ENCODE measurements at regions not wholly inside any gene's neighbourhood (a gene's known extent, or its start where the extent isn't known, plus 50 kb on each side); places are given as distances from the start of the nearest gene placed in this dataset.
"Not testable (repeated sequence)": the region's sequence is repeated elsewhere in the genome, so short reads cannot be mapped to it uniquely, and the experiment has no call there.

DNA sequence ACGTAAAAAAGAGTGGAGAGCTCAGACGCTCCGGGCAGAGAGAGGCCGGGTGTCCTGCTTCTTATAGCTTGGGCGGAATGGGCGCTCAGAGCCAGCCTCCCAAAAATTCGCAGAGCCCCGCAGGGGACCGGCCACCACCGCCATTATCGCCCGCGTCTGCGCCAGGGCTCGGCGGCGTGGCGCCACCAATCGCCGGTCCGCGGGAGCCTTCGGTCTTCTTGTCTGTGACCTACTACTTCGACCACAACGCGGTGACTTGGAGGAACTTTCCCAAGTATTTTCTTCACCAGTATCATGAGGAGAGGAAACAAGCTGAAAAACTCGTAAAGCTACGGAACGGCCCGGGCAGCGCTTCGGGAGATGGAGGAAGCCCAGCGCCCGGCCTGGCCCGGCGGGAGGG, 1138.1 kb upstream of the CHAC2 start:
- no peak for DNase-seq

DNA sequence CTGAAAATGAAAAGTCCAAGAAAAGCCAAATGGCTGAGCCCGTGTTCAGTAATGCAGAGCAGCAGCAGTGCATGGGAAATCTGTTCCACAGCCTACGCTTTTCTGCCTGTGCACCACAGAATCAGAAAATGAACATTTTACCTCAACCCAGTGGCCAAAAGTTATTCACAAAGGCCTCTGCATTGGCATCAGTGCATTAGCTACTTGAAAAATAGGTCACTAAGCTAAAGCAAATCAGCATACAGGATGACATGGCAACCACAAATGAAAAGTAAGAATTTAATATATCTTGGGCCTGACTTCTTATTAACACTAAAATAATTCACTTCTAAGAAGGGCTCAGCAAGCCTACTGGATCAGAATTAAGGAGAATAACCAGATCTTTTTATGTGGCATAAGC, 1145.3 kb upstream of the CHAC2 start:
- no peak for DNase-seq

GRCh38 chr2:52613064-52613463, 1154.5 kb upstream of the CHAC2 start:
- no peak for DNase-seq

DNA sequence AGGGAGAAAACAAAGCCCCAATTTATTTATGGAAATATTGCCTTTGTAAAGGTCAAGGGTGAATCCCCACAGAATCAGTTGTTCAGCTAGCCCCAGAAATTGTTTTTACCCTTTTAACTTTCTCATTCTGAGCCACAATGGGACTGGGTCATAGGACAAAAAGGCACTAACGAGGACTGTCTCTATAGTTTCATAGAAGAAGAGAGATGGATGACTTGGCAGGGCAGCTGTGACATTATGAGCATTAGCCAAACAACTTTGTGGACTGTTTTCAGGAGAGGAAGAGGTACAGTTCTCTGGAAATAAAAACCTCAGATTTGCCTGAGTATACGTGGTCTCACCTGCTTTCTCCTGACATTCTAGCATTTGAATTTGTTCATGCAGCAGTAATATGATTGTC, 1155.8 kb upstream of the CHAC2 start:
- peak; percentile 35 for DNase-seq

DNA sequence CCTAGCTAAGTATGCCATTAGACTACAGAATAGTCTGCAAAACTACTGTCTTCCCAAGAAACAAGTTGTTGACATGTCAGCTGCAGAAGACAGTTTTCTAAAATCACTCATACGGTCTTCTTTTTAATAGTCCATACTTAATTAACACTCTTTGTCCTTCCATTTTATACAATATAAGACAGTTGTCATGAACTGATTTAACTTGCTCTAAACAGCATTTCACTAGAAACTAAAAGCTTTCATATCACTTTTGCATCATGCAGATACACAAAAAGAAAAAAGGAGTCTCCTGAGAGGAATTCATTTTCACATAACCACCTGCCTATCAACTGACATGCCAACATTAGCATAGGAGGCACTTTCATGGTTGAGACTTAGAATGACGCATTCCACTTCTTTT, 1159.6 kb upstream of the CHAC2 start:
- no peak for DNase-seq

DNA sequence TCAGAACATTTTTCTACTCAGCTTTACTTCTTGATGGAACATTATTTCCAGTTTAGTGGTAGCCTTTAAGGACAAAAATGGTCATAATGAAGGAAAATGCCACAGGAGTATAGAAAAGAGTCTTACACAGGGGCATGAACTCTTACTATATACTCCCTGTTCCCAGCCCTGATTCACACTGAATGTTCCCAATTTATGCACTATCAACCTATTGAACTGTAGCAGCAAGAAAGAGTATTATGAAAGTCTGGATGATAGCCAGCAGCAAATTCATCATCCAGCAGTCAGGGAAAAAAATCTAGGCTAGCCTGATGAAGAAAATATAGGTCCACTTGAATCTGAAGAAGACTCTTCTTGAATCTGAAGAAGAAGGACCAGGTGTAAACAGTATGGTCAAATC, 1170.3 kb upstream of the CHAC2 start:
- DNase-seq: no peak

GRCh38 chr2:52594026-52594425, 1173.6 kb upstream of the CHAC2 start:
- DNase-seq: no peak

- not testable (repeated sequence) for DNase-seq
Measured at GRCh38 chr2:52584071-52584470, 1183.5 kb upstream of the CHAC2 start.

DNA sequence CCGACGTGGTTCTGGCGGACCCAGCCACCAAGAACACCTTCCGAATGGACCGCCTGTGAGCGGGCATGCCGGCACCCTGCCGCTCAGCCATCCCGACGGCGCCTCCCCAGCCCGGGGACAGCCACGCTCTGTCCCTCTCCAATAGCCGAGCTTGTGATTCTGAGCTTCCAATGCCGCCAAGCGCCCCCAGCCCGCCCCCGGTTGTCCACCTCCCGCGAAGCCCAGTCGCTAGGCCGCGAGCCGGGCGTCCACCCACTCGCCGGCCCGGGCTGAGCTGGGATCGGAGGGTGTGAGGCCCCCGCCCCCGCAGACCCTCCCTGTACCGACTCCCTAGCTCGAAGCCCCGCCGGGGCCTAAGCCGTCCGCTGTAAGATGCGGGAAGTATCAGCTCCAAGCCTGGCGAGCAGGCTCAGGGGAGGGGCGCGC, 1195.1 kb upstream of the CHAC2 start:
- no peak for DNase-seq

GRCh38 chr2:52571380-52572347, 1195.9 kb upstream of the CHAC2 start:
- no peak for DNase-seq

DNA sequence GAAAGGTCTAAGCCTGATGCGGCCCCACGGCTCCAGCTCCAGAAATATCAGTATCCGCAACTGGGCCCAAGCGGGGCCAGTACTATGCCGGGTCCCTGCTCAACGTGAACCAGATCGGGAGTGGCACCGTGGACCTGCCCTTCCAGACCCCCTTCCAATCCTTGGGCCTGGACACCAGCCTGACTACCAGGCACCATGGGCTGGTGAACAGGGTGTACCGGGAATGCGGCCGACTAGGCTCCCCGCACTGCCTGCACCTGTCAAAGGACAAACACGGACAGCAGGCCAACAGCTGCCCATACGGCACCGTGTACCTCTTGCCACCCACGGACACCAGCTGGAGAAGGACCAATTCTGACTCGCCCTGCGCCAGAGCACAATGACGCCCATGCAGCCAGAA, 1196.9 kb upstream of the CHAC2 start:
- DNase-seq: no peak

GRCh38 chr2:52563151-52563550, 1204.5 kb upstream of the CHAC2 start:
- no peak for DNase-seq

DNA sequence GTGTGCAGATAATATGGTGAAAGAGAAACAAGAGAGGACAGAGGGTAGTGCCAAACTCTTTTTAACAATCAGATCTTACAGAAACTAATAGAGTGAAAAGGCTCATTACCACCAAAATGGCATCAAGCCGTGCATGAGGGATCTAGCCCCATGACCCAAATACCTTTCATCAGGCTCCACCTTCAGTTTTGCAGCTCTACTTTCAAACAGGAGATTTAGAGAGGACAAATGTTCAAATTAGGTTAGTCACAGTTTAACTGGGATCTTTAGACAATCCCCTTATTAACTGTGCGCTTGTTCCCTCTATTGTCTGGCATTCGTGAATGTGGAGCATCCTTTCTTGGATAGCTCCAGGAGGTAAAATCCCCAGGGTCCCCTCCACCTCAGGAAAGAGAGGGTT, 1209.3 kb upstream of the CHAC2 start:
- no peak for DNase-seq

DNA sequence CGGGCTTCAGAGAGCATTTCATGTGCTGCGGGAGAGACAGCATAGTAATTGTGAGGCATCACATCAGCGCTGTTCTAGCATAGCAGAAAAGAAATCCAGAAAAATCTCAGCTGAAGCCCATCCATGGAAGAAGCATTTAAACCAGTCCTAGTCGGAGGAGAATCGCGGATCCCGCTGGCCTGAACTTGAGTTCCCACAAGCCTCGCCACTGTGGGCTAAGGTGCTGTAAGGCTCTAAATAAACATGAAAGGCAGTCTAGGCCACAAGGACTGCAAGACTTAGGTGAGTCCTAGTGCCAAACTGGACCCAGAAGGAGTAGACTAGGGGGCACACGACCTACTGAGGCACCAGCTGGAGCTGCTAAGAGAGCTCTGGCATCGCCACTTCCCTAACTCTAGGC, 1225.3 kb upstream of the CHAC2 start:
- no peak for DNase-seq

GRCh38 chr2:52539026-52539970, 1228.3 kb upstream of the CHAC2 start:
- no peak for DNase-seq

GRCh38 chr2:52537588-52537987, 1230.0 kb upstream of the CHAC2 start:
- no peak for DNase-seq

- no peak for DNase-seq
Measured at GRCh38 chr2:52536929-52537460, 1230.6 kb upstream of the CHAC2 start.

- DNase-seq: no peak
Measured at GRCh38 chr2:52532956-52533355, 1234.6 kb upstream of the CHAC2 start.

DNA sequence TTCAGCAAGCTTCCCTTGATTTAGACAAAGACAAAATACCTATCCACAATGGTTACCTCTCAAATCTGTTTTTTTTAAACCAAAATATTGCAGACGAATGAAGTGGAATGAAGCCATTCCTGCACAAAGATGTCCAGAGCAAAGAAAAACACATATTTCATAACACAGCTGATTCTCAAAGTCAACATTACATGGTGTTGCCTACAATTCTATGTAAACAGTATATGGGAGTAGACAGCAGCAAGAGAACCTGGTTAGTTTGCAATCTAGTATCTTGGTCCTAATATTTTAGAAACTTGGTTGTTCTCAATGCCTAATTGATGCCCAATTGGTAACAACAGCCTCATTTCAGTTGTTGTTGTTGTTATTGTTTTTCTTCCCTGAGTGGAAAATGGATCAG, 1240.9 kb upstream of the CHAC2 start:
- no peak for DNase-seq

DNA sequence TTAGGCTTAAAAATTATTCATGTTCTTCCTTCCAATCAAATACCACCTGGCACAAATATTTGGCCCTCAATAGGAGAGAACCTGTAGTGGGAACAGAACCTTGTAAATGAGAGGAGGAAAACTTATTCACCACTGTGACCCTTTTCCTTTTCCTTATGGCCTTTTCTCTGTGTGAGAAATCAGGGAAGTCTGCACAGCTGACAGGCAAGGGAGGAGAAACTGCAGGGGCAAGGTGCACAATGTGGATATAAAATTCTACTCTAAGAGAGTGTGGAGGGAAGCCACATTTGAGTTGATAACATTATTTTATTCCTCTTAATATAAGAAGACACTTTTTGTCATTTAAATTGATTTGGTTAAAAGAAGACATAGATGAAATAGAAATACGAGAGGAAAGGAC, 1247.0 kb upstream of the CHAC2 start:
- DNase-seq: no peak

DNA sequence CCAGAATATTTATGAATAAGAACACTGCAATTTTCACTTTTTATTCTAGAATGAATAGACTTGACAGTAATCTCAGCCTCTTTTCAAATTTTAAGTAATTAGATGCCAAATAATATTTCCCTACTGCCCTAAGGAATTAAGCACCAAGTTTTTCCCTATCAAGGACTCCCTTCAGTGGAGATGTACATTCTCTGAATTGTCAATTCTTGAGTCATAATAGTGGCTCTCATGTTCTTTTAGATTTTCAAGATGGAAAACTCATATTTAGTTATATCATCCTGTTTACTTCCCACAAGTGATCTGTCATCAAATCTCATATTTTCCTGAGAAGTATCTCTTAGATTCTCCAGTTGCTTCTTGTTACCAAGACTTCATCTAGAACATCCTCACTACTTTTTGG, 1248.9 kb upstream of the CHAC2 start:
- no peak for DNase-seq

DNA sequence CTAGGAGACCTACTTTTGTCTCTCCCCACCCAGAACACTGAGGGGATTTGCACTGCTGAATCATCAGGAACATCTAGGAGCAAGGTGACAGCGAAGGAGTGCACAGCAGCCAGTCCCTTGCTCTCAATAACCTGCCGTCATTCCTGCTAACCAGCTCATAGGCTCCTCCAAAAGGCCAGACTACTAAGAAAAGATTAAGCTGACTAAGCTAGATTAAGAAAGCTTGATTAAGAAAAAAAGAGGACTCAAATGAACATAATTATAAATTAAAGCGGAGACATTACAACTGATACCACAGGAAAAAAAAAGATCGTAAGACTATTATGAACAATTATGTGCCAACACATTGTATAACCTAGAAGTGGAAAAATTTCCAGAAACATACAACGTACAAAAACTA, 1254.8 kb upstream of the CHAC2 start:
- DNase-seq: no peak

GRCh38 chr2:52510432-52510831, 1257.2 kb upstream of the CHAC2 start:
- no peak for DNase-seq

- DNase-seq: no peak
Measured at GRCh38 chr2:52502476-52502860, 1265.1 kb upstream of the CHAC2 start.

All from NCI-H774 (cell line).